GM12878 (cell line): ENCODE measurements at regions not wholly inside any gene's neighbourhood (a gene's known extent, or its start where the extent isn't known, plus 50 kb on each side); places are given as distances from the start of the nearest gene placed in this dataset.

ENCODE experiments used
- ATAC-seq: fragments of 200-7000 bp; cut with Tn5 transposase; 3 replicates; pipeline ENCODE4 v1.9.1; 2020; ENCODE audit warnings: mild to moderate bottlenecking, moderate library complexity
- BruUV-seq: library from RNA; stranded (reverse); fragments of 400-500 nt; replicated peaks from 2 replicates; lab custom pipeline; 2021; lab: Mats Ljungman, UMichigan
- CTCF ChIA-PET: fragments of 300-600 bp; sonication (Branson Sonifier 250); formaldehyde crosslinking; extraction: SDS; loops from one replicate; lab custom pipeline; 2021; ENCODE audit warnings: inconsistent platforms; lab: Yijun Ruan, JAX
- POLR2A ChIA-PET: fragments of 350-600 bp; formaldehyde crosslinking; extraction: SDS; loops from one replicate; lab custom pipeline; 2021; ENCODE audit warnings: inconsistent platforms; lab: Charles Lee
- RAD21 ChIA-PET: fragments of 300-600 bp; sonication (Branson Sonifier 250); formaldehyde crosslinking; loops from one replicate; lab custom pipeline; 2023; ENCODE audit warnings: antibody characterized with exemption; ENCODE audit not compliant: unreplicated experiment; lab: Charles Lee
- SMC1A ChIA-PET: fragments of 300-600 bp; sonication (Branson Sonifier 250); formaldehyde crosslinking; loops from one replicate; lab custom pipeline; 2023; ENCODE audit not compliant: unreplicated experiment, uncharacterized antibody; lab: Charles Lee
- DNase-seq: peaks from one replicate; pipeline ENCODE4 v3.0.0-alpha.2; 2011; ENCODE audit warnings: low read depth, low spot score
- FAIRE-seq: peaks from 3 replicates; lab custom pipeline; 2011; peaks lifted over from hg19 to GRCh38; lab: Jason Lieb, UNC
- H2AFZ ChIP-seq: 2 replicates; pipeline ENCODE4 v1.6.0; 2011; ENCODE audit warnings: low read depth, low read length, control low read depth; ENCODE audit not compliant: control insufficient read depth
- H3K27ac ChIP-seq: 2 replicates; pipeline ENCODE4 v1.5.1; 2011; ENCODE audit warnings: control low read depth; ENCODE audit not compliant: control insufficient read depth, insufficient read depth
- H3K27me3 ChIP-seq, 2 experiments: replicated peaks in 1 of 2; 2 replicates each; pipeline versions ENCODE4 v1.6.0 to v1.6.1; 2011; ENCODE audit warnings: low read length in 1 of 2; ENCODE audit not compliant: control insufficient read depth in 2 of 2, insufficient read depth in 2 of 2
- H3K36me3 ChIP-seq, 2 experiments: 2 replicates each; pipeline ENCODE4 v1.5.1; 2011; ENCODE audit warnings: low read length in 1 of 2; ENCODE audit not compliant: control insufficient read depth in 2 of 2, insufficient read depth in 2 of 2
- H3K4me1 ChIP-seq: 2 replicates; pipeline ENCODE4 v1.6.1; 2011; ENCODE audit warnings: mild to moderate bottlenecking, low read length, moderate library complexity, mixed read lengths; ENCODE audit not compliant: control insufficient read depth, insufficient read depth
- H3K4me2 ChIP-seq: 2 replicates; pipeline ENCODE4 v1.6.0; 2011; ENCODE audit warnings: control low read depth; ENCODE audit not compliant: control insufficient read depth, insufficient read depth
- H3K4me3 ChIP-seq: fragments of 200-600 bp; sonication (generic); 2 replicates; pipeline ENCODE4 v1.5.1; 2016
- H3K79me2 ChIP-seq: 2 replicates; pipeline ENCODE4 v1.6.0; 2011; ENCODE audit warnings: low read length; ENCODE audit not compliant: control insufficient read depth, insufficient read depth
- H3K9ac ChIP-seq: 2 replicates; pipeline ENCODE4 v1.8.0; 2011; ENCODE audit warnings: low read length, control low read depth, mixed read lengths; ENCODE audit not compliant: control insufficient read depth, insufficient read depth
- H3K9me3 ChIP-seq: replicated peaks from 3 replicates; pipeline ENCODE4 v1.5.1; 2011; ENCODE audit warnings: mild to moderate bottlenecking, low read length; ENCODE audit not compliant: control insufficient read depth, insufficient read depth
- H4K20me1 ChIP-seq: 2 replicates; pipeline ENCODE4 v1.6.0; 2011; ENCODE audit not compliant: control insufficient read depth, insufficient read depth
- BMI1 ChIP-seq: fragments of 450-650 bp; IDR thresholded peaks from 2 replicates; pipeline ENCODE4 v1.6.1; 2016; ENCODE audit warnings: mild to moderate bottlenecking, moderate library complexity, borderline replicate concordance
- CREM ChIP-seq: IDR thresholded peaks from 2 replicates; pipeline ENCODE4 v1.6.1; 2014; ENCODE audit warnings: antibody characterized with exemption, low read depth
- DPF2 ChIP-seq: fragments of 450-650 bp; IDR thresholded peaks from 2 replicates; pipeline ENCODE4 v1.6.1; 2017; ENCODE audit warnings: mild to moderate bottlenecking
- EED ChIP-seq: sonication (generic); IDR thresholded peaks from 2 replicates; pipeline ENCODE4 v1.6.1; 2016; ENCODE audit warnings: antibody characterized with exemption, low read depth
- FOXK2 ChIP-seq: fragments of 450-650 bp; IDR thresholded peaks from 2 replicates; pipeline ENCODE4 v1.6.1; 2017; ENCODE audit warnings: mild to moderate bottlenecking, moderate library complexity
- GABPA ChIP-seq: IDR thresholded peaks from 2 replicates; pipeline ENCODE4 v1.6.1; 2014; ENCODE audit warnings: antibody characterized with exemption, low read depth, mild to moderate bottlenecking, inconsistent platforms
- IRF4 ChIP-seq: IDR thresholded peaks from 2 replicates; pipeline ENCODE4 v1.6.1; 2011; ENCODE audit warnings: low read depth, low read length
- JUNB ChIP-seq: IDR thresholded peaks from 2 replicates; pipeline ENCODE4 v1.6.1; 2016; ENCODE audit warnings: antibody characterized with exemption, mild to moderate bottlenecking
- MYC ChIP-seq: IDR thresholded peaks from 2 replicates; pipeline ENCODE4 v1.6.1; 2011; ENCODE audit warnings: mild to moderate bottlenecking, low read length, moderate library complexity, inconsistent platforms; ENCODE audit not compliant: insufficient read depth, insufficient replicate concordance, insufficient read length, severe bottlenecking
- PML ChIP-seq: IDR thresholded peaks from 2 replicates; pipeline ENCODE4 v1.6.1; 2012; ENCODE audit warnings: low read length, inconsistent platforms
- RAD21 ChIP-seq: IDR thresholded peaks from 2 replicates; pipeline ENCODE4 v1.6.1; 2011; ENCODE audit warnings: mild to moderate bottlenecking, low read depth, low read length, moderate library complexity; ENCODE audit not compliant: insufficient read depth
- RBBP5 ChIP-seq: fragments of 200-600 bp; sonication (generic); conservative IDR thresholded peaks from 2 replicates; pipeline ENCODE4 v1.6.1; 2016
- SP1 ChIP-seq: IDR thresholded peaks from one replicate; pipeline ENCODE4 v1.6.1; 2011; ENCODE audit warnings: low read depth, low read length
- SREBF1 ChIP-seq: IDR thresholded peaks from 2 replicates; pipeline ENCODE4 v1.6.1; 2012; ENCODE audit warnings: mild to moderate bottlenecking, low read length
- STAT1 ChIP-seq: fragments of 450-650 bp; conservative IDR thresholded peaks from 2 replicates; pipeline ENCODE4 v1.6.1; 2014; ENCODE audit warnings: antibody characterized with exemption, mild to moderate bottlenecking
- ZBED1 ChIP-seq: IDR thresholded peaks from 2 replicates; pipeline ENCODE4 v1.6.1; 2016; ENCODE audit warnings: borderline replicate concordance
- WGBS: methylation state at CpG from one replicate; pipeline ENCODE4 v1.1.6; 2016; ENCODE audit warnings: low lambda C conversion rate; ENCODE audit not compliant: insufficient replicate concordance, insufficient coverage; ENCODE audit errors: missing lambda C conversion rate; 5-methylcytosine and 5-hydroxymethylcytosine counted together
- in situ Hi-C: fragments of 300-500 bp; cut with MboI; formaldehyde crosslinking; loops from 9 replicates; pipeline ENCODE4 v1.14.3; 2018; ENCODE audit warnings: mixed read lengths
- intact Hi-C: fragments of 100-400 bp; cut with micrococcal nuclease; formaldehyde crosslinking; loops from one replicate; pipeline ENCODE4 v1.14.2; 2022; ENCODE audit not compliant: unreplicated experiment
- TF ChIP-seq, protein P1 (sequence below): IDR thresholded peaks from 2 replicates; pipeline ENCODE4 v1.6.1; 2012; ENCODE audit warnings: low read depth, low read length, improper control_type of control experiment
- TF ChIP-seq, protein P2 (sequence below): IDR thresholded peaks from 2 replicates; pipeline ENCODE4 v1.6.1; 2011; ENCODE audit warnings: borderline replicate concordance, low read depth, mild to moderate bottlenecking, moderate library complexity, low read length; ENCODE audit not compliant: insufficient read depth, poor library complexity, severe bottlenecking
- TF ChIP-seq, protein P3 (sequence below): IDR thresholded peaks from 2 replicates; pipeline ENCODE4 v1.6.1; 2012; ENCODE audit warnings: low read length, inconsistent platforms

DNA sequence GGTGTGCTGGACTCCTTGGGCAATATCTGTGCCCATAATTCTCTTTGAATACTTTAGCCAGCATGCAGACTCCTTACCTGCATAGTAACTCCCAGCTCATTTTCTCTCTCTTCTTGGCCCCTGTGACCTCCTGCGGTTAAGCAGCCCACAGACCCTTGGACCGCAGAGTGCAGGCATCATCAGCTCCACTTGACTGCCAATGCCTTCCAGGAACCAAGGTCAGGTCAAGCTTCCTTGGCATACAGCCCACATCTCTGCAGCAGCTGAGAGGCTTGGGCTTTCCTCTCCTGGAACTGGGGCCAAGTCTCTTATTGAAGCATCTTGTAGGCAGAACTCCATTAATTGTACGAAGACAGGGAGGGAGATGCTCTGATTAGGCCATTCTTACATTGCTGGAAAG, 130.1 kb upstream of the PIEZO2 start:
- Histone ChIP-seq H3K9ac (no peak overlapping the region), H3K36me3 (no peaks in the 10 kb centered on the region), H3K4me1 (no peaks in the 10 kb centered on the region), H2AFZ (no peak overlapping the region), H3K4me2 (no peak overlapping the region), H3K79me2 (no peaks in the 10 kb centered on the region), H4K20me1 (no peaks in the 10 kb centered on the region; the same call in 1 of the 2 replicates), H3K27me3 (no peaks in the 10 kb centered on the region; a peak in 2 of 4 replicates), H3K4me3 (no peak overlapping the region), H3K9me3 (no peaks in the 10 kb centered on the region; the same call in 2 of the 3 replicates), H3K27ac (no peak overlapping the region)
- intact Hi-C loops: loop anchor here (10.0 kb wide), 2 partner anchors 65 to 815 kb away; no protein-coding TSS in a partner anchor
- RAD21 ChIA-PET: no interaction called here
- 61% methylated on average over 3 of the region's 3 CpGs for WGBS
- SMC1A ChIA-PET: interaction anchor here (1.0 kb wide), 1 partner anchor 201 kb away, joined by 3 read pairs; no protein-coding TSS in a partner anchor
- TF ChIP-seq RAD21: no peak
- no peak for TF ChIP-seq STAT1
- TF ChIP-seq RBBP5: no peak
- no peak for TF ChIP-seq SREBF1
- no peak for TF ChIP-seq EED
- TF ChIP-seq BMI1: no peak
- TF ChIP-seq, protein P1, sequence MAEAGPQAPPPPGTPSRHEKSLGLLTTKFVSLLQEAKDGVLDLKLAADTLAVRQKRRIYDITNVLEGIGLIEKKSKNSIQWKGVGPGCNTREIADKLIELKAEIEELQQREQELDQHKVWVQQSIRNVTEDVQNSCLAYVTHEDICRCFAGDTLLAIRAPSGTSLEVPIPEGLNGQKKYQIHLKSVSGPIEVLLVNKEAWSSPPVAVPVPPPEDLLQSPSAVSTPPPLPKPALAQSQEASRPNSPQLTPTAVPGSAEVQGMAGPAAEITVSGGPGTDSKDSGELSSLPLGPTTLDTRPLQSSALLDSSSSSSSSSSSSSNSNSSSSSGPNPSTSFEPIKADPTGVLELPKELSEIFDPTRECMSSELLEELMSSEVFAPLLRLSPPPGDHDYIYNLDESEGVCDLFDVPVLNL: no peak
- no peak for TF ChIP-seq IRF4
- TF ChIP-seq DPF2: no peak
- no peak for TF ChIP-seq PML
- TF ChIP-seq CREM: no peak
- TF ChIP-seq, protein P2, sequence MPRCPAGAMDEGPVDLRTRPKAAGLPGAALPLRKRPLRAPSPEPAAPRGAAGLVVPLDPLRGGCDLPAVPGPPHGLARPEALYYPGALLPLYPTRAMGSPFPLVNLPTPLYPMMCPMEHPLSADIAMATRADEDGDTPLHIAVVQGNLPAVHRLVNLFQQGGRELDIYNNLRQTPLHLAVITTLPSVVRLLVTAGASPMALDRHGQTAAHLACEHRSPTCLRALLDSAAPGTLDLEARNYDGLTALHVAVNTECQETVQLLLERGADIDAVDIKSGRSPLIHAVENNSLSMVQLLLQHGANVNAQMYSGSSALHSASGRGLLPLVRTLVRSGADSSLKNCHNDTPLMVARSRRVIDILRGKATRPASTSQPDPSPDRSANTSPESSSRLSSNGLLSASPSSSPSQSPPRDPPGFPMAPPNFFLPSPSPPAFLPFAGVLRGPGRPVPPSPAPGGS: no peak
- no peak for TF ChIP-seq ZBED1
- TF ChIP-seq, protein P3, sequence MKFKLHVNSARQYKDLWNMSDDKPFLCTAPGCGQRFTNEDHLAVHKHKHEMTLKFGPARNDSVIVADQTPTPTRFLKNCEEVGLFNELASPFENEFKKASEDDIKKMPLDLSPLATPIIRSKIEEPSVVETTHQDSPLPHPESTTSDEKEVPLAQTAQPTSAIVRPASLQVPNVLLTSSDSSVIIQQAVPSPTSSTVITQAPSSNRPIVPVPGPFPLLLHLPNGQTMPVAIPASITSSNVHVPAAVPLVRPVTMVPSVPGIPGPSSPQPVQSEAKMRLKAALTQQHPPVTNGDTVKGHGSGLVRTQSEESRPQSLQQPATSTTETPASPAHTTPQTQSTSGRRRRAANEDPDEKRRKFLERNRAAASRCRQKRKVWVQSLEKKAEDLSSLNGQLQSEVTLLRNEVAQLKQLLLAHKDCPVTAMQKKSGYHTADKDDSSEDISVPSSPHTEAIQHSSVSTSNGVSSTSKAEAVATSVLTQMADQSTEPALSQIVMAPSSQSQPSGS: no peak
- TF ChIP-seq SP1: no peak
- TF ChIP-seq JUNB: no peak
- no peak for TF ChIP-seq GABPA
- TF ChIP-seq MYC: no peak
- TF ChIP-seq FOXK2: no peak
- POLR2A ChIA-PET: no interaction called here
- DNase-seq: no peak
- in situ Hi-C loops: no loop called here
- CTCF ChIA-PET: interaction anchor here (0.8 to 1.0 kb wide), 2 partner anchors 11 to 1619 kb away, joined by 3 to 4 read pairs; no protein-coding TSS in a partner anchor
- BruUV-seq: no TSS peak
- ATAC-seq: no peak
- FAIRE-seq: no peak
